H1 (cell line): ENCODE measurements at regions not wholly inside any gene's neighbourhood (a gene's known extent, or its start where the extent isn't known, plus 50 kb on each side); places are given as distances from the start of the nearest gene placed in this dataset.

Experiments used
- CTCF ChIA-PET: fragments of 300-600 bp; sonication (Branson Sonifier 250); formaldehyde crosslinking; loops from one replicate; lab custom pipeline; 2021; ENCODE audit not compliant: partially characterized antibody; lab: Charles Lee
- POLR2A ChIA-PET: fragments of 300-600 bp; sonication (Branson Sonifier 250); formaldehyde crosslinking; loops from one replicate; lab custom pipeline; 2021; ENCODE audit warnings: inconsistent platforms; ENCODE audit not compliant: partially characterized antibody; lab: Charles Lee
- DNase-seq, 2 experiments: peaks; one replicate each; pipeline versions ENCODE4 v3.0.0 to v3.0.0-alpha.2; 2010 to 2022; ENCODE audit warnings: low spot score in 2 of 2, low read depth in 1 of 2, mixed read lengths in 1 of 2
- FAIRE-seq: peaks from 2 replicates; lab custom pipeline; 2011; peaks lifted over from hg19 to GRCh38; lab: Jason Lieb, UNC
- H2AFZ ChIP-seq: 2 replicates; pipeline ENCODE4 v1.8.1; 2012; ENCODE audit warnings: low read length, inconsistent platforms
- H2AK5ac ChIP-seq: 2 replicates; pipeline ENCODE4 v1.6.1; 2013; ENCODE audit warnings: low read depth, low read length
- H2BK120ac ChIP-seq: replicated peaks from 2 replicates; pipeline ENCODE3; 2013; ENCODE audit warnings: low read depth, low read length, inconsistent platforms
- H2BK12ac ChIP-seq: 2 replicates; pipeline ENCODE4 v1.6.1; 2013; ENCODE audit warnings: low read depth, low read length
- H2BK15ac ChIP-seq: 2 replicates; pipeline ENCODE4 v1.6.1; 2013; ENCODE audit warnings: low read length
- H2BK20ac ChIP-seq: 2 replicates; pipeline ENCODE4 v1.6.1; 2013; ENCODE audit warnings: low read length
- H2BK5ac ChIP-seq: 2 replicates; pipeline ENCODE4 v1.6.1; 2013; ENCODE audit warnings: low read depth, low read length
- H3K14ac ChIP-seq: 2 replicates; pipeline ENCODE4 v1.6.1; 2013; ENCODE audit warnings: inconsistent platforms; ENCODE audit not compliant: insufficient read length
- H3K18ac ChIP-seq: 2 replicates; pipeline ENCODE4 v1.6.1; 2013; ENCODE audit warnings: low read length; ENCODE audit errors: extremely low read depth
- H3K23ac ChIP-seq: 2 replicates; pipeline ENCODE4 v1.6.1; 2013; ENCODE audit warnings: inconsistent platforms; ENCODE audit not compliant: insufficient read length
- H3K23me2 ChIP-seq: 2 replicates; pipeline ENCODE4 v1.6.1; 2013; ENCODE audit warnings: low read depth, low read length
- H3K27ac ChIP-seq: 2 replicates; pipeline ENCODE4 v1.6.1; 2011; ENCODE audit warnings: low read depth, low read length, inconsistent platforms
- H3K27me3 ChIP-seq, 4 experiments: replicated peaks in 1 of 4; 1 replicate in 1 of 4; 2 replicates in 3 of 4; pipeline versions ENCODE4 v1.6.1 to v1.8.1; 2011 to 2013; ENCODE audit warnings: low read length in 3 of 4, mild to moderate bottlenecking in 3 of 4, inconsistent platforms in 2 of 4, mixed read lengths in 2 of 4, moderate library complexity in 1 of 4; ENCODE audit not compliant: control insufficient read depth in 3 of 4, insufficient read depth in 3 of 4; ENCODE audit errors: extremely low read depth in 1 of 4
- H3K36me3 ChIP-seq, 4 experiments: 2 replicates each; pipeline versions ENCODE4 v1.6.1 to v1.8.1; 2011 to 2013; ENCODE audit warnings: mild to moderate bottlenecking in 4 of 4, low read length in 3 of 4, moderate library complexity in 2 of 4, control low read depth in 1 of 4, inconsistent platforms in 1 of 4; ENCODE audit not compliant: insufficient read depth in 4 of 4, control insufficient read depth in 2 of 4
- H3K4ac ChIP-seq: replicated peaks from 2 replicates; pipeline ENCODE3; 2013; ENCODE audit warnings: low read length, low read depth, mixed read lengths, inconsistent platforms; ENCODE audit not compliant: insufficient read length
- H3K4me1 ChIP-seq, 4 experiments: replicated peaks in 1 of 4; 1 replicate in 1 of 4; 2 replicates in 3 of 4; pipeline versions ENCODE4 v1.6.1 to v1.8.1; 2011 to 2013; ENCODE audit warnings: low read length in 3 of 4, inconsistent platforms in 2 of 4, mixed read lengths in 1 of 4; ENCODE audit not compliant: insufficient read depth in 4 of 4, control insufficient read depth in 3 of 4
- H3K4me2 ChIP-seq, 2 experiments: 2 replicates each; pipeline versions ENCODE4 v1.6.1 to v1.8.1; 2011 to 2013; ENCODE audit warnings: low read depth in 2 of 2, low read length in 2 of 2, control low read depth in 1 of 2, inconsistent platforms in 1 of 2, mild to moderate bottlenecking in 1 of 2; ENCODE audit not compliant: insufficient read depth in 1 of 2
- H3K4me3 ChIP-seq, 4 experiments: fragments of 200-600, 300-600 bp in 1 of 4; sonication (generic), shearing (Covaris generic), sonication (Bioruptor Twin) in 1 of 4; 2 replicates each; pipeline versions ENCODE4 v1.5.1 to v1.8.1; 2011 to 2016; ENCODE audit warnings: low read length in 4 of 4, low read depth in 3 of 4, control low read depth in 2 of 4, inconsistent platforms in 2 of 4, mild to moderate bottlenecking in 2 of 4, mixed read lengths in 1 of 4, moderate library complexity in 1 of 4; ENCODE audit not compliant: insufficient read depth in 2 of 4; ENCODE audit errors: extremely low read depth in 1 of 4
- H3K56ac ChIP-seq: replicated peaks from 2 replicates; pipeline ENCODE3; 2013; ENCODE audit warnings: low read depth, mild to moderate bottlenecking, mixed read lengths, low read length, inconsistent platforms; ENCODE audit not compliant: insufficient read length
- H3K79me1 ChIP-seq: 2 replicates; pipeline ENCODE4 v1.6.1; 2013; ENCODE audit warnings: low read depth, low read length, control low read depth
- H3K79me2 ChIP-seq, 2 experiments: 2 replicates each; pipeline versions ENCODE4 v1.6.1 to v1.8.1; 2012 to 2013; ENCODE audit warnings: low read length in 2 of 2, mild to moderate bottlenecking in 2 of 2, inconsistent platforms in 1 of 2; ENCODE audit not compliant: insufficient read depth in 2 of 2, control insufficient read depth in 1 of 2
- H3K9ac ChIP-seq, 4 experiments: replicated peaks in 1 of 4; 1 replicate in 1 of 4; 2 replicates in 3 of 4; pipeline versions ENCODE4 v1.6.1 to v1.8.1; 2011 to 2013; ENCODE audit warnings: low read depth in 3 of 4, low read length in 3 of 4, control low read depth in 2 of 4, mild to moderate bottlenecking in 2 of 4, moderate library complexity in 2 of 4, inconsistent platforms in 1 of 4; ENCODE audit errors: extremely low read depth in 1 of 4
- H3K9me3 ChIP-seq, 2 experiments: 2 replicates each; pipeline versions ENCODE4 v1.6.1 to v1.8.1; 2012 to 2013; ENCODE audit warnings: mild to moderate bottlenecking in 2 of 2, moderate library complexity in 2 of 2, control low read depth in 1 of 2, inconsistent platforms in 1 of 2, low read depth in 1 of 2, low read length in 1 of 2, mixed read lengths in 1 of 2; ENCODE audit not compliant: insufficient read depth in 2 of 2
- H4K20me1 ChIP-seq, 2 experiments: replicated peaks in 1 of 2; 2 replicates each; pipeline versions ENCODE3 to v1.8.1; 2011 to 2013; ENCODE audit warnings: inconsistent platforms in 2 of 2, low read length in 2 of 2, mild to moderate bottlenecking in 1 of 2; ENCODE audit not compliant: insufficient read depth in 2 of 2, control insufficient read depth in 1 of 2
- H4K5ac ChIP-seq: 2 replicates; pipeline ENCODE4 v1.6.1; 2013; ENCODE audit warnings: low read length, low read depth, mixed read lengths, inconsistent platforms; ENCODE audit not compliant: insufficient read length
- H4K8ac ChIP-seq: 2 replicates; pipeline ENCODE4 v1.8.0; 2013; ENCODE audit warnings: mild to moderate bottlenecking, moderate library complexity, low read length, inconsistent platforms; ENCODE audit not compliant: insufficient read depth; ENCODE audit errors: extremely low read depth
- H4K91ac ChIP-seq: replicated peaks from 2 replicates; pipeline ENCODE3; 2013; ENCODE audit warnings: low read length, mixed read lengths, inconsistent platforms; ENCODE audit not compliant: insufficient read length
- CHD2 ChIP-seq: IDR thresholded peaks from 2 replicates; pipeline ENCODE4 v1.6.1; 2012; ENCODE audit warnings: low read length, improper control_type of control experiment
- GABPA ChIP-seq: IDR thresholded peaks from 2 replicates; pipeline ENCODE4 v1.6.1; 2011; ENCODE audit warnings: mild to moderate bottlenecking, low read length, moderate library complexity, borderline replicate concordance; ENCODE audit not compliant: insufficient read depth
- JUND ChIP-seq: IDR thresholded peaks from 2 replicates; pipeline ENCODE4 v1.6.1; 2011; ENCODE audit warnings: mild to moderate bottlenecking, improper control_type of control experiment, low read length
- WGBS, 2 experiments: shearing (Covaris generic) in 1 of 2; methylation state at CpG; one replicate each; pipeline versions ENCODE4 v1.1.6 to v1.1.7; 2013 to 2015; ENCODE audit warnings: low lambda C conversion rate in 2 of 2, mixed read lengths in 2 of 2, inconsistent platforms in 1 of 2, low coverage in 1 of 2, missing lambda C conversion rate in 1 of 2; ENCODE audit not compliant: insufficient replicate concordance in 2 of 2, insufficient coverage in 1 of 2, insufficient read length in 1 of 2; ENCODE audit errors: extremely low coverage in 1 of 2, missing lambda C conversion rate in 1 of 2; 5-methylcytosine and 5-hydroxymethylcytosine counted together

DNA sequence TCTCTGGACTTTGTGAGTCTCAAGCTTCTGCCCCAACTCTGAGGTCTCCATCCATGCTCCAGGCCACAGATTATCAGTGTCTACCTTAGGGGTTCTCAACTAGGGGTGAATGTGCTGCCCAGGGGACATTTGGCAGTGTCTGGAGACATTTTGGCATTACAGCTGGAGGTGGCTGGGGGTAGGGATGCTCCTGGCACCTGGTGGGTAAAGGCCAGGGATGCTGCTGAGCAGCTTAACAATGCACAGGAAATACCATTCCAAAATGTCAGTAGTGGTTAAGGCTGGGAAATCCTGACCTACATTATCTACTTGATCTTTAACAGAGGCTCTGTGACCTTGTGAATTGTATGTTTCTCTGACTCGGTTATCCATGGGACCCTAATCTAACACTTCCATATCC lies 67.3 kb upstream of the PALS2 start:
- H4K91ac ChIP-seq: no peak overlapping the region
- H3K79me1 ChIP-seq: no peaks in the 10 kb centered on the region
- no peaks in the 10 kb centered on the region for H4K20me1 ChIP-seq
- 0 out of 2 replicates have a peak overlapping the region, but pooled peaks have one; percentile 12 for H3K27ac ChIP-seq
- H3K4me3 ChIP-seq: no peak overlapping the region
- H2AK5ac ChIP-seq: no peak overlapping the region
- no peak overlapping the region for H2BK5ac ChIP-seq
- no peaks in the 10 kb centered on the region for H3K27me3 ChIP-seq
- CTCF ChIA-PET: interaction anchor here (0.9 to 1.2 kb wide), 2 partner anchors 82 to 307 kb away, joined by 3 to 4 read pairs; no protein-coding TSS in a partner anchor
- no peak overlapping the region for H2BK20ac ChIP-seq
- no peak overlapping the region for H3K23ac ChIP-seq
- H3K9ac ChIP-seq: no peak overlapping the region
- H2BK12ac ChIP-seq: no peak overlapping the region
- H3K14ac ChIP-seq: no peak overlapping the region
- H4K5ac ChIP-seq: no peak overlapping the region
- H3K4me2 ChIP-seq: peak overlapping the region in 1 of 2 experiments; percentile 24; a peak in 1 of 4 replicates
- H3K23me2 ChIP-seq: no peaks in the 10 kb centered on the region
- H3K56ac ChIP-seq: no peak overlapping the region
- H3K18ac ChIP-seq: no peak overlapping the region
- no peak overlapping the region for H2BK15ac ChIP-seq
- no peak overlapping the region for H2BK120ac ChIP-seq
- DNase-seq (no peak), FAIRE-seq (no peak)
- no peak overlapping the region for H3K4ac ChIP-seq
- 78% methylated on average over 1 of the region's 1 CpG; no CpG with 5 or more reads in 1 of the 2 experiments for WGBS, 2 experiments
- no peaks in the 10 kb centered on the region for H3K79me2 ChIP-seq
- no peaks in the 10 kb centered on the region for H3K36me3 ChIP-seq
- POLR2A ChIA-PET: interaction anchor here (0.8 to 2.0 kb wide), 2 partner anchors 17 to 97 kb away, joined by 5 to 7 read pairs; no protein-coding TSS in a partner anchor
- peaks cover 0 to 7% (median 2%) of the 10 kb centered on the region in 4 experiments; a peak in 5 of 7 replicates for H3K4me1 ChIP-seq
- no peak overlapping the region for H2AFZ ChIP-seq
- TF ChIP-seq JUND (no peak), CHD2 (no peak), GABPA (no peak)
- no peaks in the 10 kb centered on the region for H3K9me3 ChIP-seq
- H4K8ac ChIP-seq: no peak overlapping the region
